HS-5 (cell line): ENCODE measurements at regions not wholly inside any gene's neighbourhood (a gene's known extent, or its start where the extent isn't known, plus 50 kb on each side); places are given as distances from the start of the nearest gene placed in this dataset.

Experiments used
- DNase-seq: peaks from one replicate; pipeline ENCODE4 v3.0.0-alpha.2; 2012; ENCODE audit warnings: low read depth

DNA sequence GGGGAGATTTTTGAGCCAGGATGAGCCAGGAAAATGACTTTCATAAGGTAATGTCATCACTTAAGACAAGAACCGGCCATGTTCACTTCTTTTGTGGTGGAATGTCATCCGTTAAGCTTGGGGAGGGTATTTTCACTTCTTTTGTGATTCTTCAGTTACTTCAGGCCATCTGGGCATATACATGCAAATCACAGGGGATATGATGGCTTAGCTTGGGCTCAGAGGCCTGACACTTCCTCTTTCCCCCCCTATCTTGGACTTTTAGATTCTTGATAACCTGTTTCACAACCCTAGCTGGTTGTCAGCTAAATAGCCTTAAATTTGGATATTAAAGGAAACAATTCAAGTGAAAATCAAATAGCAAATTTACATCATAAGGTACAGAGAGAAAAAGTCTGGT, 986.0 kb downstream of the NLGN4Y start:
- DNase-seq = no peak

DNA sequence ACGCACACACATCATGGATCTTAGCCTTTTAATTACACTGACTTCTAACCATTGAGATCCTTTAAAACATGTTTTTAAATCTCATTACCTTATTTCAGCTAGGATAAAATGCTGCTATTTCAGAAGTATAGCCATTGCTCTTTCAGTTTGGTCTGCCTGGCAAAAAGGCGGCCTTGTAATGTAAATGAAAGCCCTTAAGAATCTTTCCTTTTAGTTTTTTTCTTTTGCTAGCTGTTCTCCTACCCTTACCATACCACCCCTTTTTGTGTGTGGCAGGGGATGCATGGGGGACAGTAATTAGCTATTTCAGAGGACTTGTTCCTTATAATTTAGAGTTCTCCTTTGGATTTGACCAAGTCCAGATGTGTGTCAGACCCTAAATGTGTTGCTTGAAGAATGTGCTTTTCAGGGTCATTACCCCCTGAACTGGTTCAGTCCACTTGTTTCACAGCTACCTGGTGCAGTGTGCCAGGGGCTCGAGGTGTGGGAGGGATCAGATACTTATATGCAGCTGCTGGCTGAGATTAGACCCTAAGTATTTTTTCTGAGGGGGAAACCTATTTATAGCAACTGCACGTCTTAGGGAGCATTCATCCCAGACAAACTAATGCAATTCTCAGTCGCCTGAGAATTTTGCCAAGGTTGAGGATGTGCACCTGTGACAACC, 986.8 kb downstream of the NLGN4Y start:
- no peak for DNase-seq

DNA sequence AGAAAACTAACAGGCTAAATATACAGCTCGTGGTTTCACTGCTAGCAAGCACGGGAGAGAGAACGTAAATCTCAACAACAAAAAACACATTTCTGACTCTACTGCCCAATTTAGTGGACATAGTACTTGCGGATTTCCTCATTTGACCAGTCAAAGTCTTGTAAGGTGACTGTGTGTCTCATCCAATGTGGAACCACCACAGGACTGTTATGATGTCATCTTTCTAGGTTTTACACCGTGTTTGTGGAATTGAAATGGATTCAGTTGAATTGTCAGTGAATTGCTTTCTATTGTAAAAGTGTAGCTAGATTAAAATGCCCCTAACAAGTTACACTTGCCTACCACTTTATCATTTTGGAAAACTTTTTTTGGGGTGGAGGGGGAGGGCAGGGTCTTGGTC, 1010.8 kb downstream of the NLGN4Y start:
- DNase-seq = no peak

DNA sequence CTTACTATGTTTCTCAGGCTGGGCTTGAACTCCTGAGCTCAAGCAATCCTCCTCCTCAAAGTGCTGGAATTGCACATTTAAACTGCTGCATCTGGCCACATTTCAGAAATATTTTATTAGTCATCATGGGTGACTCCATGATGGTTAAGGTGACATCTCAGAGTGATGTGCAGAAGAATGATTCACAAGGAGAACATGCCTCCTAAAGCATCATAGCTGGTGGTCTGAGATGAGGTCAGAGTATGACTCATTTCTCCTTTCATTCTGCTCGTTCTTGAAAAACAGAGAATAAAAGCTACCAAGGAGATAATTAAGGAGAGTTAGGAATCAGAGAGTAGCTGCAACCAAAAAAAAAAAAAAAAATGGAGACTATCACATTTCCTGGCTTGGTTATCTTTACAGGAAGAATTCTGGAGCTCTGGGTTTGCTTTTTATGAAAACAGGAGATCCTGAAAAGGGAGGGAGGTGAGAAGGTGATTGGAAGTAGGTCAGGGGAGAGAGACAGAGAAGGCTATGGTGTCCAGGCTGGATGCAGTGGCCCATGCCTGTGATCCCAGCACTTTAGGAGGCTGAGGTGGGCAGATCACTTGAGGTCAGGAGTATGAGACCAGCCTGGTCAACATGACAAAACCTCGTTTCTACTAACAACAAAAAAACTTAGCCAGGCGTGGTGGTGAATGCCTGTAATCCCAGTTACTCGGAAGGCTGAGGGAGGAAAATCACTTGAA, 1011.6 kb downstream of the NLGN4Y start:
- peak; percentile 83 for DNase-seq

DNA sequence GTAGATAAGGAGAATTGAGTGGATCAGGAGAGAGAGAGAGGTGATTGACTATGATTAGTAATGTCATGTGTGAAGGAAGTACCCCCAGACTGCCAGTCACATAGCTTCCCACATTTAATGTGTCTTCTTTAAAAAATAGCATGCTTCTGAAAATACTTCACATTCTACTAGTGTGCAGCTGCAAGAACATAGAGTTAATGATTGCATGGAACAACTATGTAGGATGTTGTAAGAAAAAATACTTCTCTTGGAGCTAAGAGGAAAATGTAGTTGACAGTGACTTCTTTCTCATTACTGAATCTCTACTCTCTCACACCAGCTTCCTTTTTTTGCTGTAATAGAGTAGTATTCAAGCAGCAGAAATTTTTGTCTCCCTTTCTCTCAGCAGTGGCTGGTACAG, 1016.2 kb downstream of the NLGN4Y start:
- peak; percentile 3 for DNase-seq

DNA sequence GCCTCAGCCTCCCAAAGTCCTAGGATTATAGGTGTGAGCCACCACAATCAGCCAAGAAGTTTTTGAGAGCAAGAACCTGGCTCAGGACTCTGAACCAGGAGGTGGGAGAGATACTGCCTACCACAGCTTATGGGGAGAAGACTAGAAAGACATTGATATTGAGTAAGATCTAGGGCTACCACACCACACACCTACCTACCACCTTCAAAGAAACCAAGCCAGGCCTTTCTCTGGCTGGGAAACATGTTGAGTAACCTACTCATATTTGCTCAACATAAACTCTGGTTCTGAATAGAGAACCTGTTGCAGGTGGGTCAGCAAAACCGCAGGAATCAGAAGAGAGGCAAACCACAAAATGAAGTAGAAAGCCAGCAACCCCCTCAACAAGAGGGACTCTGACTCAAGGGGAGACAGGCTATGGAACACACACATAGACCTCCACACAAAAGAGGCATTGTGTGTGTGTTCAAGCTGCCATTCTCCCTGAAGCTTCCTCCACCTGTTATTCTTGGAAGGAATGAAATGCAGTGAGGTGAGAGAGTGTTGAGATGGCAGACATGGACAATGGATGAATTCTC, 1021.9 kb downstream of the NLGN4Y start:
- DNase-seq = no peak

DNA sequence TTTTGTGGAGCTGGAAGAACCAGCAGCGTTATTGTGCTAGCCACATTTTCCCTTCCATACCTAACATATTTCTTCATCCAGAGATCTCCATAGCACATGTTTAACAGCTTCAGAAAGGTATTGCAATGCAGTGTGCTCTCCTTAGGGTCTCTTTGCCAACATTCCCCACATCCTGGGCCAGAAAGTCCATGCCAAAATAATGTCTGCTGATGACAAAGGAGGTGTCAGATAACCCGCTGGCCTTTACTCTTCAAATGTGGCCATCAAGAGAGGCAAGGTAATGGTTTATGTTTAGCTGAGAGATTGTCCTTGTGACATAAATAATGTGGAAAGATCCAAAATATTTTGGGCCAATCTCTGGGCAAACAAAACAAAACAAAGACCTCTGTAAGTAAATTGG, 1027.7 kb downstream of the NLGN4Y start:
- no peak for DNase-seq

DNA sequence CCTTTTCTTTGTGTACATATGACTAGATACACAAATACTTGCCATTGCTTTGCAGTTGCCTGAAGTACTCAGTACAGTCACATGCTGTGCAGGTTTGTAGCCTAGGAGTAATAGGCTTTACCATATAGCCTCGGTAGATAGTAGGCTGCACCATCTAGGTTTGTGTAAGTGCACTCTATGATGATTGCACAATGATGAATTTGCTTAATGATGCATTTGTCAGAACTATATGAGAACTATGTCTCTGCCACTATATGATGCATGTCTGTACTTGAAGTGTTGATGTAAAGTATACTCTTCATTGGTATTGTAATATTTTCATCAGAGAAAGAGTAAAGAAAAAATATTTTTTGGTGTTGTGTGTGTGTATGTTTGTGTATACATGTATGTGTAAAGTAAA, 1030.7 kb downstream of the NLGN4Y start:
- no peak for DNase-seq

DNA sequence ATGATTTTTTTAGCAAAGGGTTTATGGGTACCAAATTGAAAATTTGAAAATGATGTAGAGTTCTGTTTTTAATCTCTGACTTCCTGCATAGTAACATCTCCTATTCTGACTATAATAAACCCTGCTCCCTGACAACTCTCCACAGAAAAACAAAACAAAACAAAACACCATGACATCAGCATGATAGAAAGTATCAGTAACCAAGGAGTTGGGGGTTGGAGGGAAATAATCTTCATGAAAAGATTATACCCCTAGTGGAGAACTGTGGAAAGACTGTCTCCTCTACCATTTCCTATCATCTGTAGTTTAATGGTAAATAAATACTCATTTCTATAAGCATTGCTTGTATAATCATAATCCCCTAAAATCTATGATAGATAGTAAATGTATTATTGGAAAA, 1034.8 kb downstream of the NLGN4Y start:
- DNase-seq = no peak

DNA sequence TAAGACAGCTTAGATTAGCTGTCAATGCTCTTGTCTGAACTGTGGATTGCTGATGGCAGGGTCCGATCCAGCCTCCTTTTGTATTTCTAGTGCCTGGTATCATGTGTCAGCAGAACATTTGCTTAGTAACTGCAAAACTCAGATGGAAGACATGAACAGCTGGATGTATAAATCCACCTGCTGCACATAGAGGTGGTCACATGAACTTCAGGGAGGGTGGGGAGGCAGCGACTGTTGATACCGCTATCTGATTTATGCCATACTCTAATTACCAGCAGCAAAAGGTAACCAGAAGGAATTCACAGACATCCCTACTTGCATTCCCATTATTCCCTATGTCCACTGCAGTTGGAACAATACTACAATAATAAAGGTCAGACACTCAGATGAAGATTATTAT, 1036.5 kb downstream of the NLGN4Y start:
- DNase-seq = no peak

DNA sequence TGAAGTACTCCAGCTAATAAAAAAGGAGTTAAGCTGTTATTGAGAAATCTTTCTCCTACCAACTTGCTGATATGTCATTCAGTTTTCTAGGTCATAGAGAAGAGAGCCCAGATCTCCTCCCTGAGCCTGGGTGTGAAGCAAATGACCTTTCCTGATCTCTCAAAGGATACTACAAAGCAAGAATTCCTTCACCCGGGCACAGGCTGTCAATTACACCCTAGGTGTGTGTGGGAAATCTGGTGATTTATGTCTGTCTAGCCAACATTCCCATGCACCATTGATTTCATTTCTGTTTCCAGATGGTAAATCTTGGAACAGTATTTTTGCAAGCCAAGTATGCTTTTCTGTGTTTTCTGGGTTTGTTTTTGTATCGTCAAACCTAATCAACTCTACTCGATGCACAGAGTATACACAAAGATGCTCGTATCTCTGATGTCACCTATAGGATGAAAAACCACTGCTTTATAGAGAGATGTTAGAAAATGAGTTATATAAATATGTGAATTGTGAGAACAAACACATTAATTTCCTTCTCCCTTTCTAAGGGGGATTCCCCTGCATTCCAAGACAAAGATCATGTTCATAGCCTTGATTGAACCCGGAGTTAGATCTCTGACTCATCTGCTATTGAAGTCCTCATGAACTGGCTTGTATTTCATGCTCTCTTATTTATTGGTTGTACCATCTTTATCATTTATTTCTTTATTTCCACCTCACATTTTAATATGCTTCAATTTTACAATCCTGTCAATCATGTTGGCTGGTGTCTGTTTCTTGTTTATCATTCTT, 1037.4 kb downstream of the NLGN4Y start:
- DNase-seq = no peak

DNA sequence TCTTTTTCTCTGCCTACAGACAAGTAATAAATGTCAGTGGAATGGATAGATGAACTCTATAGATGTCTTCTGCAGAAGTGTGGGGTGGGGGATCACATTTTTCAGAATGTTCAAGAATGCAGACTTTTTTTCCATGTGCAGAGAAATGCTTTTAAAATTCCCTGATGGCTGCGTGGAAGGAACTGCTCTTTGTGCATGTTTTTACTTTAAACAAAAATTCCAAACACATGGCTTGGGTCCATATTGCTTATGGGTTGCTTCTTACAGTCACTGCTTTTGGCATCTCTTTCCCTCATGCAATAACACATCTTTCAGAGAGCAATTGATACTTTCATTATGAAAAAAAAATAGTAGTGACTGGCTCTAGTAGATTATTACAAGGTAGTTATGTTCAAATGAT, 1053.6 kb downstream of the NLGN4Y start:
- no peak for DNase-seq

DNA sequence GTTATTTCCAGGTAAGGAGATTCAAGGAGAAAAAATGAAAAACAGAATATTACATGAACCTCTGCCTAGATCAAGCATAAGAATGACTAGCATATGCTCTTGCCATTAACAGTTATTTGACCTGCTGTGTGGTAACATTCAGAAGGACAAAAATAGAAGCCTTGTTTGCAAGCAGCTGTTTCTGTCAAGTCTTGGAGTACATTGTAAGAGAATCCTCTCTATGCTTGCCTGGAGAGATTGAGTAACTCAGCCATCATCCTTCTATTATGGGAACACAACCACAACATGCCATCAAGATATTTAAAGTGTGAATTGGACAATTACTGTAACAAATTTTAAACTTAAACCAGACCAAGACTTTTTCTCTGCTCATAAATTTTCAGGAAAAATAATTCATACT, 1054.4 kb downstream of the NLGN4Y start:
- no peak for DNase-seq

DNA sequence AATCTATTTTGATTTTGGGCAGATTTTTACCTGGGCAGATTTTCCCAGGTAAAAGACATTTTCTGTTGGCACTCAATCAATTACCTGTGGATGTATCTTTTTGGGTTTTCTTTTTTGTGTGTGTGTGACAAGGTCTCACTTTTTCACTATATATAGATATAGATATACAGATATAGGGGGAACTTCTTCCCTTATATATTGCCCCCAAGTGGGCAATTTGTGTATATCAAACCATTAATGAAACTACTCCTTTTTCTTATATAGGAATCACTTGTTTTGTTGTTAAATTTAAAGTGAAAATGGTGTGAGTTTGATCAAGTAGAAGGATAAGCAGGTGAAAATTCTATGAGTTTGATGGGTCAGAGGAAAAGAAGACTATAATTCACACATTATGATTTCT, 1054.9 kb downstream of the NLGN4Y start:
- no peak for DNase-seq

DNA sequence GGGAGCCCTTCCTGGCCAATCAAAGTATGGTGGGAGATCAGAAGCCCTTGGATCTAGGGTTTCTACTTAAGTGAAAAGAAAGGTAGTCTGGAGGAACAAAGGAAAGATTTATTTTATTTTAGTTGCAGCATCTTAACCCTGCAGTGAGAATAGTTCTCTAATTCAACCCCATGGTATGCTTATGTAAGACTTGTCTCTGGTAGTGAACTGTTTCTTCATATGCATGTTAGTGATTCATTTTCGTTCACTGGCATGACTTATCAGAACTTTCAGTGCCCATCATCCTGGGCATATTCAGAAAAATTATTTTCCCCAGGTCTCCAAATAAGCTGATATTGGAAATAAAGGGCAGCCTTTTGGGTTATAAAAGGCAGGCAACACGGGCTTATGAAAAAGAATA, 1058.8 kb downstream of the NLGN4Y start:
- DNase-seq = no peak

DNA sequence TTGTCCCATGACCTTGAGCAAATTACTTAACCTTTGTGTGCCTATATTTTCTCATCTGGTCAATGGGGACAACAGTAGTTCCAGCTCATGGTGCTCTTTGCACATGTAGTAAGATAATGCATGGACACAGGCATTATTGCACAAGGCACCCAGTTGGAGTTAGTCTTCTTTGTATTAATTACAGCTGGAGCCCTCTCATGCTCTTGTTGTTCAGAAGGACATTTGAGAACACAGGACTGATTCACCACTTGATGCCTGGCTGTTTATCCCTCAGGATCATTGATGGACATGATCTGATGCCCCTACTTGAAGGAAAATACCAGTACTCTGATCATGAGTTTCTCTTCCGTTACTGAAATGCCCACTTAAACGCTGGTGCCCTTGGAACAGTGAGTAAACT, 1068.6 kb downstream of the NLGN4Y start:
- no peak for DNase-seq

DNA sequence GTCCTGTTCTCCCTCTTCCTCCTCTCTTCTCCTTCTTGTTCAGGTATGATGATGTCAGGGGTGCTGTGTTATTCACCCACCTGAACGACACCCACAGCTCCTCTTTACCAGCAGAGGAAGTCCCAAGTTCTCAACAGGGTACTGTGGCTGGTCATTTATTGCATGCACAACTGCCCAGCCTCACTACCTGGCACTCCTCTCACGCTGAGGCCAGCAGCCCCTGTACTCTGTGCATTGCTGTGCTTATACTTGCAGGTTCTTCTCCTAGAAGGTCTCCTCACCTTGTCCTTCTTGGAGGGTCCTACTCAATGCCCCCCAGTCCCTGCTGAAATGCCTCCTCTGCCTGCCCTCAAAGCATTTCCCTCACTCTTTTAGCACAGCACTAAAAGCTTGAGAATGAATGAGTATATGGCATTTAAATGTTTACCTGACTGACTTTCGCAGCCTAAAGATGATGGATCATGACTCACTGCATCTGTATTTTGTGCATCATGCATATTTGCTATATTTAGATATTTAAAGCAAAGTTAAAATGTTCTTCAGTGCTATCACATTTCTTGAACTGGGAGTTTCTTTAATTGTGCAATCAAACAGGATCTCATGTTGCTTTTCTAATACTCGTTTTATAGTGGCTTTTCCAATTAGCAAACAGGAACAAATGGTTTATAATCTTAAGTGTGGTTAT, 1069.3 kb downstream of the NLGN4Y start:
- peak; percentile 55 for DNase-seq

DNA sequence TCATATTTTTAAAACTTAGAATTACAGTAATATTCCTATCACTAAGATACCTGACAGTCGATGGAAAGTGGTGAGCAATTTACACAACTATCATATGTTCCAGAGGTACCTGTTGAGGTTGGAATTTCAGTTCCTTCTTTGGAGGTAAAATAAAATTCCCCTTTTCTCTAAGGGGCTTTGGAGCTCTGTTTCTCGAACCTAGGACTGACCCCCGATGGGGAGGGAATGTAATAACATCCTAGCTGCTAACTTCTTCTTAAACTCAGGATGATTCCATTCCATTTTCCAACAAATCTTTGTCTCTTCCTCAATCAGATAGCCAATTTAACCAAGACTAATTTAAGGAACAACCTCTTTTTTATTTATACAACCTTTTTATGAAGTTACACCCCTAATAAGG, 1069.8 kb downstream of the NLGN4Y start:
- no peak for DNase-seq

DNA sequence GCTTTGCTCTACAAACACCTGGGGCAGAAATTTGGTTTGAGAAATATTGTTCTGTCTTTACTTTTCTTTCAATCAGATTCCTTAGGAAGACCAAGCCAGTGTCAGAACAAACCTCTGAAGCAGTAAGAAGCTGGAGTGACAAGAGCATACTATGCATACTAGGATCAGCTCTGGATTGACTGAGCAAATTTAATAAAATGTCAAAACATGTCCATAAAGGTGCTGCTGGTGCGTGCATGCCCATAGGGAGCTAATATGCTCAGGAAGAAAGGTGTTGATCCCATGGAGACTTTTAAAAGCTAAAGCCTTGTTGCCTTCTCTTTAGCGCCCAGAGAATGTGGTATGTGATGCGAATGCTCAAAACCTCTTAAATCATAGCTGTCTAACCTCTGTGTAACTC, 1076.2 kb downstream of the NLGN4Y start:
- no peak for DNase-seq

DNA sequence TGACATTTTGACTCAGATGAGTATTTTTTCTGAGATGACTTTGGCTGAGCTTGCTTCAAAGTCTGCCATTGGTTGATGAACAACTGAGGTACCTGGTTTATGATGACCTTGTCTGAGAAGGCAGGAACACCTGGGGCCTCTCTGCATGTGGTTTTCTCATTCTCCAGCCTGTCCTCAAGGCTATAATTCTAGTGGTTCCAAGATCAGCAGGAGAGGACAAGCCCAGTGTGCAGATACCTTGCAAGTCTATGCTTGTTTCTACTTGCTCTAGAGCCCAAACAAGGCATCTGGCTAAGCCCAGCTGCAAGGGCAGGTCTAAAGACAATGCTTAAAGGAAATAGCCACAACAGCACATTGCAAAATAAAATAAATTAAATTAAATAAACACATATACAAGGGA, 1100.0 kb downstream of the NLGN4Y start:
- DNase-seq = no peak

DNA sequence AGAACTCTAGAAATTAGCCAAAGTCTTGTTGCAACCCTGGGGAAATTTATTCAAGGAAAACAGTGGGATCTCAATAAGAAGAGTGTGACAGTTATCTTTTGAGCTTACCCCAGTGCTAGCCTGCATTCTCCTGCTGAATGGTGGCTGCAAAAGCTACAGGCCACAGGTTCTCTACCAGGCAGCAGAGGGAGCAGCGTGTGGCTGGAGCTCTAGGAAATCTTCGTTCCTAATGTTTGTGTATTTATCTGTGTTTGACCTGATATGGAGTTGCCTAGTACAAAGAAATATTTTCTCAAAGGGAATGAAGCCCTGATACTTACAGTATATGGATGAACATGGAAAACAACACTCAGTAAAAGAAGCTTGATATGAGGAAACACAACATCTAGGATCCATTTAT, 1100.6 kb downstream of the NLGN4Y start:
- no peak for DNase-seq

DNA sequence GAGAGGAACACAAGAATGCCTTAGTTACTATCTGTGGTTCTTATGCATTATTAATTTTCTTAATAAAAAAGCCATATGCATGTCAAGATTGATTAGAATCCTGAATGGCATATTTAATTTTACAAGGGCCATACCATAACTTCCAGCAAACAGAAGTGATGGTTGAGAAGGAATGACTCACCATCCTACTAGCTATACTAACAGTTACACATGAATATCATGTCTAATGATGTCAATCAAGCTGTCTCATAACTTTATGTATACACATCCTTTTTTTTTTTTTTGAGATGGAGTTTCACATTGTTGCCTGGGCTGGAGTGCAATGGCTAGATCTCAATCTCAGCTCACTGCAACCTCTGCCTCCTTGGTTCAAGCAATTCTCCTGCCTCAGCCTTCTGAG, 1123.9 kb downstream of the NLGN4Y start:
- DNase-seq = no peak
